GM21390 (cell line): ENCODE measurements at regions not wholly inside any gene's neighbourhood (a gene's known extent, or its start where the extent isn't known, plus 50 kb on each side); places are given as distances from the start of the nearest gene placed in this dataset.

Experiments used
- ATAC-seq: cut with Tn5 transposase; IDR thresholded peaks from one replicate; pipeline ENCODE4 v1.9.1; 2021; ENCODE audit not compliant: unreplicated experiment

DNA sequence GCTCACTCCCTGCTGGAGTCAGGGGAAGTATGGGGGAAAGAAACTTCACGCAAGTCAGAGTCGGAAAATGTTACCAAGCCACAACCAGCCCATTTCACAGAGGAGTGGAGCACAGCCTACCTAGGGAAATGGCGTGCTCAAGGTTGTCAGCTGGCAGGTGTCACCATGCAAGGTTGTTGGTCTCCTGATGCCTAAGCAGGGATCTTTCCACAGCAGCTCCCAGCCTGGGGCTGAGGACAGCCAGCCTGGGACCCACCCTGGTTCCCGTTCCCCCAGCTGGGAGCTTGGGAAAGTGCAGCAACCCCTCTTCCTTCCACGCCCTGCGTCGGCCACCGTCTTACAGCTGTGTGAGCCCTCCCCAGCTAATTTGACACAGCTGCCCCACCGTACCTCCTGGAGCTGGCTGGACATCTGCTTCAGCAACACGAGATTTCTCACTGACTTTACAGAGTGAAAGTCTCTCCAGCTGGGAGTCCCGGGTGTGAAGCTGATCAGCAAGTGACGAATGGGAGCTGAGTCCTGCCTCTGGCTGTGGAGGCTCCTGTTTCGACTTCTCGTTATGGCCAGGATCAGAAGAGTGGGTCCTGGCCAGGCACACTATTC is 224.6 kb upstream of the RAB4A start:
- no peak for ATAC-seq

DNA sequence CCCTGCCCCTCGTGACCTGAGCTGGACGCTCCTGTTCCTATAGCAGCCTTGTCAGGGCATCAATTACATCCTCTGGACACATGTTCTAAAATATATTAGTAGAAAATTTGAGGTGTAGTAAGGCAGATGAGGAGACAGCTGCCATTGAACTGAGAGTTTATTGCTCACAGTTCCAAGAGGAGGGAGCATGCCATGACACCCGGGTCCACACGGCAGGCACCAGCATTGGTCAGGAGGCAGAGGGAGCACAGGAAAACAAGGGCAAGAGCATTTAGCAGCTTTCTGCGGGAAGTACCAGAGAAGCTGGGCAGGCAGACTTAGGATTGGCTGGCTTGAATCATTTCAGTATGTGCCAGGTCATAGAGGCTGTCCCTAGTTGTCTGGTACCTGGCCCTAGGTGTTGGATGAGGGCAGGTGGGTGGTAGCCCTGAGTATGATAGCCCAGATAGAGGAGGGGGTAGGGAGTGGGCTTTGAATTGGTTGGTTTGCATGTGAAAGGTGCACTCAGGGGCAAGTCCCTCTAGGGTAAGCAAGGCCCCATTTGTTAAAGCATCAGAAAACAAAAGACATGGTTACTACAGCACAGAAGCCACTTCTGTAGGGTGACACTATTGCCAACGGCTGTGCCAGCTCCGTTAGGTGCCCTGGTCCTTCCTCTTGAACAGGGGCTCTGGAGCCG is 223.6 kb upstream of the RAB4A start:
- no peak for ATAC-seq

DNA sequence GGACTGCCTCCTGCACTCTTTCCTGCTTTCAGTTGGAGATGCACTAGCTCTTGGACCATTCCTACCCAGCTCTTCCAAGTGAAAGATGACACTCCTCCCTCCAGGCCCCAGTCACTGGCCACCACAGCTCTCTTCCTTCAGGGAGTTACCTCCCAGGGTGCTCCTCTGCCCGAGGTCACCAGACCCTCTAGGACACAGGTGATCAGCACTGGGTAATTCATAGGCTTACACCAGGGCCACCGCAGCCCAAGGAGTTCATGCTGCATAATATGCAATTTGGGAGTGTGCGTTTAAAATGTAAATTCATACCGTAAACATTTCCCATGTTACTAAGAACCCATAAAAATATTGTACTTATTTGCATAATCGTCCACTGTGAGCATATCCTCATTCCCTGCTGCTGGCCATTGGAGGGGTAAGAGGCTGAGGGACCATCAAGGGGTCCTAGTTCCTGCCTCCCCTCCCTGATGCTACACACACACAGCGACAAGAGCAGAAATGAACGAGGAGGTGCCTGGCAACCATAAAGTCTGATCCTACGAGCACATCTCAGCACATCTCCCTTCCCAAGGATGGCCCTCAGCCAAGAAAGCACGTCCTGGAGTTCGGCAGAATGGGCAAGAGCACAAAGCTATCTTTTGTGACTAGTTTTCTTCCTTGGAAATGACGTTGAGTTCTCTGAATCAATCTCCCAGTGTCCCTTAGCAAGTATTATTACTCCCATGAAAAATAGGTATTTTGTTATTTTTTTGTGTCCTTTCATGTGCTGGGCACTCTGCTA is 222.9 kb upstream of the RAB4A start:
- no peak for ATAC-seq

DNA sequence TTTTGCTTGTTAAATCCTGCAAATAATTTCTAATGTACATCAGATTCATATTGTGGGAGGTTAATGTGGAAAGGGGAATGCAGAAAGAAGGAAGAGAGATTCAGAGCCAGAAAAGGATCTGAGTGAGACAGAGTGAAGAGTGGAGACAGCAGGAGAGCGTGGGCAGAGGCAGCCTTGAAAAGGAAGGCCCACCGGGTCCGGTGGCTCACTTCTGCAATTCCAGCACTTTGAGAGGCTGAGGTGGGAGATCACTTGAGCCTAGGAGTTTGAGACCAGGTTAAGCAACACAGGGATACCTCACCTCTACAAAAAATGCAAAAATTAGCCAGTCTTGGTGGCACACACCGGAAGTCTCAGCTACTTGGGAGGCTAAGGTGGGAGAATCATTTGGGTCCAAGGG is 222.0 kb upstream of the RAB4A start:
- ATAC-seq, result no peak

DNA sequence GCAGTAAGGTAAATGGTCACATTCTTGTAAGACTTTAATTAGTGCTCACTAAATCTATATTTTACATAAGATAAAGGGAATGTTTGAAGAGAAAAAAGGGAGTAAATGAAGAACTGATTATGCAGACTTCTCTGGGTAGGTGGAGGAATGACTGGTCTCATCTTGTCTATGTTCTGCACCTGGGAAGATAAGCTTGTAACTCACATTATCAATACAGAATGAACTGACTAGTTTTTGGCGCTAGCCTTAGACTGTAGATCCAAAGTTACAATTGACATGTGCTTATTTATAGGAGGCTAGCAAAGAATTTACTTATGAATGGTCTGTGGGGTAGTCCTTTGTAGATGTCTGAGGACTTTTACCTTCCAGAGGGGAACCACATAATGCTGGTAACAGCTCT is 214.9 kb upstream of the RAB4A start:
- no peak for ATAC-seq

DNA sequence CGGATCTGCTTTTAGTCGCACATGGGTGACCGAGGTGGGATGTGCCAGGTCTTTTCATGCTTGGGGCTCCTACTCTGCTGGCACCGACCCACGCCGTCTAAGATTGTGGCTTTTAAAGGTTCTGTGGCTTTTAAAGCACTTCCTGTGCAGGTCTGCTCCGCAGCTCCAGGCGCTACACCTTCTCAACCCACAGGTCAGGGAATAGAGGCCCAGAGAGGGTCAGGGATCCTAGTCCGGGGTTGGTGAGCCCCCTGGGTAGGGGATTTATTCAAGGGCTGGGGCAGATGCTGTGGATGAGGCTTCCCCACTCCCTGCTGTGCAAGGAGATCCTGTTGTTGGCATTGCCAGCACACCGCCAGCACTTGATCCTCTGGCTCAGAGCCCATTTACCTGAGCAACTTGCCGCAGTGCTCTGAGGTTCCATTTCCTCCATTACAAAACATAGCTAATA is 212.8 kb upstream of the RAB4A start:
- no peak for ATAC-seq

DNA sequence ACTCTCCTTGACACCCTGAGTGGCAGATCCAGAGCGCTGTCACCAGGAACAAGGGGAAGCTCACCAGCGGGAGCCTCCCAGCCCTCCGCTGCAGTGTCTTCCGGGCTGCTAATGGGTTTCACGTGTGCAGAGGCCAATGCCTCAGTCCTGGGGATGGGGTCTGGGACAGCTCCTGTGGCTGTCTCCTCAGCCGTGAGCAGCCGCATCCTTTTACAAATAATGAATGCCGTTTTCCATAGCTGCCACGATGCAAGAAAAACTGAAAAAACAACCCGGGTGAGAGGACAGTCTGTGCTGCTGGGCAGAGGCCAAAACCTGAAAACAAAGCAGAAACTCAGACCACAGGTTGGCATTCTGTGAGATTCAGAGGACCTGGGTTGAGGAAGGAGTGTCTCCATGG is 212.2 kb upstream of the RAB4A start:
- no peak for ATAC-seq

DNA sequence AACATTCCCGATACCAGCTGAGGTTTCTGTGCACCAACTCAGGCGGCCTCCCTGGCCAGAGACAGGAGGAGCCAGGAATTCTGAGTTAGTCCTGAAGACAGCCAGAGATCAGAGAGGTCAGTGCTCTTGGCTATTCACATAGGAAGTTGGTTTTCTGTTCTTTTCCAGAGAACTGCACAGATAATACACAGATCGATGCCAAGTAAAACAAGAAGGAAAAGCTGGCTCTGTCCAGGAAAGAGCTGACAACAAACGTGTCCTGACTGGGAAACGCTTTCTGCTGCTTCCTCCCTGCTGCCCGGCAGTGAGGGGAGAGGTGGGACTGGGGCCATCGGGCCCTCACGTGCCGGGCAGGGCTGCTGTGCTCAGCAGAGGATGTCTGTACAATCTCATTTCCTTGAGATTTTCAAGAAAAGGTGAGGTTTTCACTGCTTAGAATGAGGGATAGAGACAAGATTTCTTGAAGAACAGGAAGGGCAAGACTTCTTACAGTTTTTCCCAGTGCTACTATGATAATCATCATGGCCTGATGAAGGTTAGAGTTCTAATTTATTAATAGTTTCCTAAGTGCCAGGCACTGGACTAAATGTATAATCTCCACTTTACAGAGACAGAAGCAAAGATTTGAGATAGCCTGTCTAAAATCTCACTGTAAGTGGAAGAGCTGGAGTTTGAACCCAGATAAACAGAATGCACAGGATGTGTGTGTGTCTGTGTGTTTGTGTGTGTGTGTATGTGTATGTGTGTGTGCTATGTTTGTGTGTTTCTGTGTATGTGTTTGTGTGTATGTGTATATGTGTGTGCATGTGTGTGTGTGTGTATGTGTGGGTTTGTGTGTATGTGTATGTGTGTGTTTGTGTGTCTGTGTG is 211.0 kb upstream of the RAB4A start:
- ATAC-seq, result no peak

DNA sequence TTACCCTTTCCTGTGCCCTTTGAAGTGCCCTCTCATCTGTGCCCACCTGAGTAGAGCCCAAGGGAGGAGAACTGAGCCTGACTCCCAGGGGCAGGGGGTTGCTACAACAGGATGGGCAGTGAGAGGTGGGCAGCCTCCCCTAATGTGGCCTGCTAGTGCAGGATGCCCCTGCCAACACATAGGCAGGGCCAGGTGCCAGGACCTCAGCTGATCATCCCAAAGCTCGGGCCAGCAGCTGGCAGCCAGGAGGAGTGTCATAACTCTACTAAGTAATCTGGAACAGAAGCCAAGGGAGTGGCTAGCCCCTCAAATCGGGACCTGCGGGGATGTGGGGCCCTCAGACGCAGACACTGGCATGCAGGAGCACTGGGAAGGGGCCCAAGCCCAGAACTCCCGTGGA is 208.8 kb upstream of the RAB4A start:
- ATAC-seq, result no peak

DNA sequence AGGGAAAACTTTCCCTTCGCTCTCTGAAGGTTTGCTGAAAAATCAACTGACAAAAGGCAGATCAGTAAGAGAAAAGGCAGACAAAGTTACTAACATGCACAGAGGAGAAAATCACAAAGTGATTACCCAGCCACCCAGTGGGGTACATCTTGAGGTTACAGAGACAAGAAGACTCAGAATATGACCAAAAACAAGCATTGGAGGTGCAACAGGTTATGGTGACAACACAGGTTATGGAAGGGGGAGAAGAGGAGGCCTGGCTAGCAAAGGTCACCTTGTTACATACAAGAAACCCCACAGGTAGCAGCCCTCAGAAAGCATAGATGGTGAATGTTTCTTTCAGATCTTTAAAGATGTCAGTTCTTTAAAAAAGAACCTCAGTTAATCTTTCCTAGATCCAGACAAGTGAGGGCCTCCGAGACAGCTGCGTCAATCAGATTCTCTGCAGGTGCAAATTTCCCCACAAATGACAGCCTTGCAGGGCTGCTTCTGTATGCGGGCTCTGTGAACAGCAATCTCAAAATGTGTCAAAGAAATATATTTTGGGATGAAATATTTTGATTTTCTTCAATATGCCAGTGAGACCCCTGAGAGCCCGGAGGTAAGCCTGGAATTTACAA is 207.6 kb upstream of the RAB4A start:
- no peak for ATAC-seq

DNA sequence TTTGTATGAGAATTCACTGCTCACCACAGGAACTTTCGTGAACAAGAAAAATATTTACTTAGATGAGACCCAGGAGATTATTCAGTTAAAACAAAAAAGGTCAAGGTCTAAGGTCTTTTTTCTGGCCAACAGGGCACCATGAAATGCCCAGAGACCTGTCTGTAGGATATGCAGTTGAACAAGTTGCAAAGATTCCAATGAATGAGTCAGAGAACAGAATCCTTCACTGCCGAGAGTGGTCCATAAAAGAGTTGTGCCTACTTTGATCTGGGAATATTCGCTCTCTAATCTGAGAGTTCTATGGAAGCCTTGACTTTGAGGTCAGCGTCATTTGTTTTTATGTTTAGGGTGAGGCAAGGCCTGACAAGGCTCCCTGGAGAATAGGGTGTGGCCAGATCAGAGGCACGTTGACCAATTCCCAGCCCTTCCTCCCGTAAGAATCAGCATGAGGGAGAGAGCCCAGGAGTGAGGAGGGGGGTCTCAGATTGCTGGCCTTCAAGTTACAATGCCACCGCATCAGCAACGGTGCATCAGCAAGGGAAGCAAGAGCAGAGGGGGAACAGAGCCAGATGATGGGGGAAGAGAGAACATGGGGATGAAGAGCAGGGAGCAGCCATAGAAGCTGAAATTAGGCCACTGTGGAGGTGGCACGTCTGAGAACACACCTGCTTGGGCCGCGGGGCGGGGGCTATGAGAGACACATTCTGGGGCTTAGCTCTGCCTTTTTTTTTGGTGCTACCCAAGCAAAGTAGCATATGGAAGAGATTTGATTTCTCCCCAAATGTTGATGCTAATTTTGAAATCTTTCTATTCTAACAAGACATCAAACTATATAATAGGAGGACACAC is 206.4 kb upstream of the RAB4A start:
- ATAC-seq, result no peak

DNA sequence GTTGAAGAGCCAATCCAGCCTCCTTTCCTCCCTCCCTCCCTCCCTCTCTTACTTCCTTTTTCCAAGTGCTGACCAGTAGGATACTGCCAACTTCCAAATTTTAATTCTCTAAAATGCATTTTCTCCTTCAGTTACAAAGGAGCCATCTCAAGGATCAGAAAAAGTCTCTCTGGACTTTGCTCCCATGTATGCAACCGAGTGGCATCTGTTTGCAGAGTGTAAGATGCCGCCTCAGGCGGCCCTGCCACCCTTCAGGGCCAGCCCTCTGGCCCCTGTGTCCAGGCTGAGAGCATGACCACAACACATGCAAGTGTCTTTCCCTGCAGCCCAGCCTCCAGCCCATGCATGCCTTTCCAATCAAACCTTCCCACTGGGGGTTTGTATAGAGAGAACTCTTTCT is 205.3 kb upstream of the RAB4A start:
- no peak for ATAC-seq

DNA sequence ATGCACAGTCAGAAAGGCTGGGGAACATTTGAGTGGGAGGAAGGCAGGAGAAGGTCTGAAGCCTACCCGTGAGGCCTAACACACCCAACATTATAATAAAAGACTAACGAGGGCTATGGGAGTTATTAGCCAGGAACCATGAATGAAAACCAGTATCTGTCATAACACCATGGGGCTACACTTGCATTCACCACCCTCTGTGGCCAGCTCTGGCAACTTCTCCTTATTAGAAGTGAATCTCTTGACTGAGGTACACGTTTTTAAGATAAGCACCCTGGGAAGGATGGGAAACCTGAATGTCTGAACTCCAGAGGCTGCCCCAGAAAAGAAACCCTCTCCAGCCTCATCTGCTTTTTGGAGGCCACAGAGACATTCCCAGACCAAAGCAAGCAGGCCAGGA is 204.3 kb upstream of the RAB4A start:
- no peak for ATAC-seq

DNA sequence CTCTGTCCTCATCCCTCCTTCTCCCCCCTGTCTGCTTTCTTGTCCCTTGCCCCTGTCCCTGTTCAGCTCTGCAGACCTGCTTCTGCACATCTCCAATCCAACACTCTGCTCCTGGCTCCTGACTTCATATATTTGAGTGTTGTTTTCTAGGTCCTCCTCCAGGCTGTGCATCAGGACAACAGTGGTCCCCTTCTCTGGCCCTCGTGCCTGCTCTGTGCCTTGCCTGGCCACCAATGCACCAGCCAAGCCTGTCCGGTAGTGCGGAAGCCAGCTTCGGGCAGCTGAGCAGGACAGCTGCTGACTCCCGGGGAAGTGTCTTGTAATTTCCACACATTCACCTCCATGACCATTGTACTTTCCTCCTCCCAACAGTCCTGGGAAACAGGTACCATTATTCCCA is 203.4 kb upstream of the RAB4A start:
- ATAC-seq, result no peak

DNA sequence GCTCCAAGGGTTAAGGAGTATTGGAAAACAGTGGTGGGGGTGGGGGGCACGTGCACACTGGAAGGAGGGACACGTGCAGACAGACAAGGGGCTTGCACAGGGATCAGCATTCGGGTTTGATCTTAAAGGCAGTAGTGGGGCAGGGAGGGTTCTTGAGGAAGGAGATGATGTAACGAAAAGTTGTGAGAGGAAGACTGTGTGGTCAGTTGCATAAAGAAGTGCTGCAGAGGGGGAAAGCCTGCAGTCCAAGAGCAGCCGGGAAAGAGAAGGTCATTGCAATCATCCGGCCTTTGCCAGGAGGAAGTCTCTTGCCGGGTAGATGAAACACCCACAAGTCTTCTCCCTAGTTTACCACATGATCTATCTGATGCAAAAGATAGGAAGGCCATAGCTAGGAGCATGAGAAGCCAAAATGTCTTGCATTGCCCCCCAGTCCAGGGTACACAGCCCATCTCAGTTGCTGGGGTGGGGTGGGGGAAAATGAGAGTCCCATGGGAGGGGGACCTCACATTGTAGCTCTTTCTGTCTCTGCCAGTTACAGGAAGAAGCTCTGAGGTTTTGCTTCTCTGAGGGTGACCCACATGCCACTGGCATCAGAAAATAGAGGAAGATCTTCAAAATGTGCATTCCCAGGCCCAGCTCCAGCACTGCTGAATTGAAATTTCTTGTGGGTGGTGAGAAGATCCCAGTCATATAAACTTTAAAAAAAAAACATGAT is 202.5 kb upstream of the RAB4A start:
- no peak for ATAC-seq

DNA sequence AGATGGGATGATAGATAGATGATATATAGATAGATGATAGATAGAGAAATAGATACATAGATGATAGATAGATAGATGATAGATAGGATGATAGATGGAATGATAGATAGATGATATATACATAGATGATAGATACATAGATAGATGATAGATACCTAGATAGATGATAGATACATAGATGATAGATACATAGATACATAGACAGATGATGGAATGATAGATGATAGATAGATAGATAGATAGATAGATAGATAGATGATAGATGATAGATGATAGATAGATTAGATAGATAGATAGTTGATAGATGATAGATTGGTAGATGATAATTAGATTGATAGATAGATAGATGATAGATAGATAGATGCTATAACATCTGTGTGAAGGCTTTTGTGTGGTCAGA is 201.7 kb upstream of the RAB4A start:
- no peak for ATAC-seq

DNA sequence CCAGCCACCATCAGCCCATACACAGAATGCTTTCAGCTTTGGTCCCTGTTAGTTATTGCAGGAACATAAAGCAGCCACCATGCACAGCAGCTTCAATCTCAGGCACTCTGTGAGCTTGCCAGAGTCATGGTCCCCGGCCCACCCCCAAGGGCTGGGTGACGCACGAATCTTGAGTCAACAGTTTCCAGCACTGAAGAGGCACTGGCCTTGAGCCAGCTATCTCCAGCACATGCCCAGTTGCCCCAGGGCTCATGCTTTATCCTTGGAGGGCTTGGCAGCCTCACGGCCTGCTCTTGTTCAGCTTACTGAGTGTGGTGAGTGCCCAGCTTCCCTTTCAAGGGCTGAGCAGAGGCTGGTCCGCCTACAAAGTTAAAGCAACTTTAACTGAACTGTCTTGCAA is 200.7 kb upstream of the RAB4A start:
- ATAC-seq, result no peak

DNA sequence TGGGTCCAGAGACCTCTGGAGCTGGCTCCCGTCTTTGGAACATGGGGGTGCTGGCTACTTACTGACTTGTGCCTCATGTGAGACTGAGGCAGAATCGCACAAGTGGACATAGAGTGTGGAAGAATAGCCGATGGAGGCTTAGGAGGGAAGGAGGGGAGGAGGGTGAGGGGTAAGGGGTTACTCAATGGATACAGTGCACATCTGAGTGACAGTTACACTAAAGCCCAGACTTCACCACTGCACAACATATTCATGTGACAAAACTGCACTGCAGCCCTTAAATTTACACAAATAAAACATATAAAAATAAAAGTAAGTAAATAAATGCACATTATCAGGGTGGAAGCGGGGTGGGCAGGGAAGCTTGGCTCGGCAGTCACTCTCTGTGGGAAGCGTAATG is 197.7 kb upstream of the RAB4A start:
- no peak for ATAC-seq

DNA sequence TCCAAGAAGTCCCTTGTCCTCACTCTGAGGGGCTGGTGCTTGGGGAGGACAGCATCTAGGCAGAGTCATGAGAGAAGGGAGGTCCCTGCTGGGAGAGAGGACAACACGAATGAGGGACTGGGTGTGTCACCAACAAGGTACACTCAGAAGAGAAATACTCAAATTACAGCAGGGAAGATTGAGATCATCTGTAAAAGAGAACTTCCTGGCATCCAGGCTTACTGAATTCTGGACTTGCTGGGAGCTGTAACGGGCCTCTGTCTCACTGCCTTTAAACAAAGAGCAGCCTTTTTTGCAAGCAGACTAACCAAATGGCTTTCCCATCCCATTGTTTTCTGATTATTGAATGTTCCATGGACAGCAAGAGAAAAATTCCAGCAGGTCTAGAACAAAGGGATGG is 195.7 kb upstream of the RAB4A start:
- no peak for ATAC-seq
